Stimulated activated CD4-positive, alpha-beta T cell treated with anti-CD3 and anti-CD28 coated beads, Interleukin-4, amount 100 ng/mL, for 1 hour (primary cell): ENCODE measurements at regions not wholly inside any gene's neighbourhood (a gene's known extent, or its start where the extent isn't known, plus 50 kb on each side); places are given as distances from the start of the nearest gene placed in this dataset.
"Not testable (repeated sequence)": the region's sequence is repeated elsewhere in the genome, so short reads cannot be mapped to it uniquely, and the experiment has no call there.

Source experiments
- DNase-seq: peaks from one replicate; pipeline ENCODE4 v3.0.0-alpha.2; 2020

DNA sequence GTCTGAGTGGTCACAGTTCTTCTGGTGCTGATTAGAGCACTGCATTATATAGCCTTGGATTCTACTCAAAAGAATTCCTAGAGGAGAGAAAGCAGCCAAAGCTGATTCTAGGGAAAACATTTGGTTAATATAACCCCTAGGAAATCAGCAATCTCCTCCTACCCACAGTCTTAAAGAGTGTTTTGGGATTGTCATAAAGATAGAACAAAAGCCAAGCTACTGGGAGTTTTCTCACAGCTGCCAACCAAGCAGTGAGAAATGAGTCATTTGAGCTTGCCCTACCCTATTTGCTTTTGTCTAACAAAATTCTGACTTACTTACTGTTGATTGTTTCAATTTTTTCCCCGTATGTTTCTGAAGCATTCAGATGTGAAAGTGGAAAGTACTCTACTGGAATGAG is 469.3 kb downstream of the PLCL1 start:
- DNase-seq = no peak

DNA sequence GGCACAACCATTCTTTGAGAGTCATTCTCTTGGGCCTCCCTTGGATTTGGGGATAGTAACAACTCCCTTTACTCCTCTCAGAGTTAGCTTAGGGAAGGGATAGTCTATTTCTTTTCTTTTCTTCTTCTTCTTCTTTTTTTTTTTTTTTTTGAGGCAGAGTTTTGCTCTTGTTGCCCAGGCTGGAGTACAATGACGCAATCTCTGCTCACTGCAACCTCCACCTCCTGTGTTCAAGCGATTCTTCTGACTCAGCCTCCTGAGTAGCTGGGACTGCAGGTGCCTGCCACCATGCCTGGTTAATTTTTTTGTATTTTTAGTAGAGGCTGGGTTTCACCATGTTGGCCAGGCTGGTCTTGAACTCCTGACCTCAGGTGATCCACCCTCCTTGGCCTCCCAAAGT is 465.8 kb downstream of the PLCL1 start:
- DNase-seq = not testable (repeated sequence)

DNA sequence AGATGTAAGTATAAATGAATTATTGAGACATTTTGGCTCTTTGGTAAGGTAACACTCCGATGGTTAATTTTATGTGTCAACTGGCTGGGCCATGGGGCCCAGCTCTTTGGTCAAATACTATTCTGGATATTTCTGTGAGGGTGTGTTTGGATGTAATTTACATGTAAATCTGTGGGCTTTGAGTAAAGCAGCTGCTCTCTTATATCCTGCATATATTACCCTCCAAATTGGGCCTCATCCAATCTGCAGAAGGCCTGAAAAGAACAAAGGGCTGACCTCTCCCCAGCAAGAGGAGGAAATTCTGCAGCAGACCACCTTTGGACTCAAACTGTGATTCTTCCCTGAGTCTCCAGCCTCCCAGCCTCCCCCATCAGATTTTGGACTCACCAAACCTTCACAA is 464.1 kb downstream of the PLCL1 start:
- no peak for DNase-seq

DNA sequence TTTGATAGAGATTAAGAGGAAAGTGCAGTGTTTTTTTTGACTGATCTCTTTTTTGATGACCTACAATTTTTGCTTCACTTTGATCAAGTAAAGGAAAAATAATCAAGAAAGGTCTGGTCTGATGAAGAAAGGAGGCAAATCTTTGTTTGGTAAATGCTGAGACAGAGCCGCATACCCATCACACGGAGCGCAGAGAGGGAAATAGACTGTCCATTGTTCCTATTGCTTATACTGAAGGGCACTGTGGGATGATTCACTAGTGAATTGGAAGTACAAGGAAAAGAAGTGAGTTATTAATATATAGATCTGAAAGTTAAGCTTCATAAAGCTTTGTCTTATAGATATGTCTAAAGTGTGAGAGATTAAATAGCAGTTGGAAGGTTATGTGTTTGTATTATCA is 455.1 kb downstream of the PLCL1 start:
- no peak for DNase-seq

DNA sequence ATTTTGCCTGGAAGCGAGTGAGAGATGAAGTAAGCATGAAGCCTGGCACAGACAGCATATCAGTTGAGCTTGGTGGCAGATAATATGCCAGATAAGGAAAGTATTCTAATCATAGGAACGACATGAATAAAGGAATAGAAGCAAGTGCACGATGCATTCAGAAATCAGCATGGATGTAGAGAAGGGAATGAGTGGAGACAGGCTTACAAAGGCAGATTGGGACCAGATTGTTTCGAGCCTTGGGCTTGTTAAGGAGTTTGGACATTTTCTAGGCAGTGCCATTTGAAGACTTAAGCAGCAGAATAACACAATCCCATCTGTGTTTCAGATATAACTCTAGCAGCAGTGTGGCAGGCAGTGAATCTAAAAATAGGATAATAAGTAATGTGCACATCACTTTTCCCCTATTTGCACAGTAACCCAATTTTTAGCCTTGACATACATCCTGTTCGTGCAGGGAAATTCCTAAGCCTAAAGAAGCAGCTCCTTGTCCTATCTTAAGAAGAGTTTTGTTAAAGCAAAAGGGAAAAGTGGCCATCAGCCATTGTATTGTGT is 450.2 kb downstream of the PLCL1 start:
- DNase-seq = no peak

DNA sequence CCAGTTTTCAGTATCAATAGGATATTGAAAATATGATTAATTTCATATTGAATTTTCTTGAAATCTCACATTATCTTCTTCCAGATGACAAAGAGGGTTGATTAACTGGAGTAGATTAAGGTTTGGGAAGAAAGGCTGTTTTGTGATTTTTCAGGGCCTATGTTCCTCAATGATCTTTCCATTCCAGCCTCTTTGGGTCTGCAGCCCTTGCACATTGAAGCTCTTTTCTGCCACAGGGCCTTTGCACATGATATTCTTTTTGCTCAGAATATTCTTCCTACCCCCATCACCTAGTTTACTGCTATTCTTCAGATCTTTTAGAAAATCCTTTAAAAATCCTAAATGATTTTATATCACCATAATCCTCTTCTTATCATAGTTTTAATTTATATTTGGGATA is 449.6 kb downstream of the PLCL1 start:
- DNase-seq = no peak

DNA sequence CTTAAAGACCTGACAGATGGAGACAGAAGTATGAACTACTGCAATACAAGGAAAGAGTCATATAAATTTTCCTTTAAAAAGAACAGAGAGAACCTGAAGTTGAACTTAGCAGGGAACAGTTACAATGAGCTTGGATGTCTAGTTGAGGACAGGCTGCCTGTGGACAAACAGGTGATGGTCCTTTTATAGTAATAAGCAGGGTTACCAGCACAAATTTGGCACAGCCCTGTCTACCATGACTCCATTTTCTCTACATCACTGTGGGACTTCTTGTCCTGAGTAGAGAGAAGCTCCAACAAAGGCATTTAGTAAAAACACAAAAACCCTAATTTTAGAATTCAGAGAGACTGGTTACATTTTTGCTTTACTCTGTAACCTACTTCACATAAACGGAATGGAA is 448.1 kb downstream of the PLCL1 start:
- DNase-seq = no peak

DNA sequence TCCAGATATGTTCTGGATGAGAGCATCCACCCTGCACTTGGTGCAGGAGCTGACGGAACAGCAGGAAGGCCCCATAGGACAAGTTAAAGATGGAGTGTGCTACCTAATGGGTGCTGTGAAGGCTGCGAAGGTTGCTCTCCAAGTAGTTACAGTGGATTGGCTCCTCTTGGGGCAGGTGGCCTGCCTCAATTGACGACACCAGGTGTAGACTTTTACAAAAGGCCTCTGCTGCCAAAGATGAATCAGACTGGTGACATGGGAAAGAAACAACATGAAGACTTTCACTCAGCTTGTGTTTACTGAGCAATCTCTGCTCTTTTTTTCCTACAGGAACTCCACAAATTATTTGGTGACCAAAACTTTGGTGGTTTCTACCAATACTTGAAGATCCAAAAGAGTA is 437.7 kb downstream of the PLCL1 start:
- DNase-seq = no peak

DNA sequence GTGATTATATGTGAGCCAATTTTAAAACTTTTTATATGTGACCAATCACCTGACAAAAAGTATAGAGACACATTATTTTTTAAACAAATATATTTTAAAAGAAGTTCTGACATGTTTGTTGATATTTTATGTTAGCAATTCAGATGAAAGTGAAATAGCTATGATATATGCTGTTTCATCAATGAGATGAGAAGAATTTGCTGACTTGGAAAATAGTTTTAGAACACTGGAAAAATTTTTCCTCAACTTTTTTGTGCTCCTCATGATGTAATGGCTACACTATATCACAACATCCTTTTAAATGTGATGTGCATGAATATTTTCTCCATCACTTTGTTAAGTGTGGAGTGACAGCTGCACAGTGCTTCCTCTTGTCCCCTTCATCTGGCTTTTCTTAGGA is 434.0 kb downstream of the PLCL1 start:
- DNase-seq = no peak

DNA sequence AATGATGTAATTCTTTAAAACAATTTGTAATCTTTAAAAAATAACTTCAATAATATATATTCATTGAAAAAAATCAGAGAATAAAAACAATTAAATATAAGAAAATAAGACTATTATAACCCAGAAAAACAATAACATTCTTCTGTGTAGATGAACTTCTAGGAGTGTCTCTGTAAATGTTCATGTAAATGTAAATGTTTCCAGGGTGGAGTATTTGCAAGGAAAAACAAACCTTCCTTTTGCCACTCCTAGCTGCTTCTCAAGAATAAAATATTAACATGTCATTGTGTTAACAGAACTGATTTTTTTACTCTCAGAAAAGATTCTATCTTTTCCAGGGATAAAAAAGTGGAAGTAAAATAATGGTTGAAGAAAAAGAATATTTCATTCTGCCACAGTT is 431.9 kb downstream of the PLCL1 start:
- no peak for DNase-seq

DNA sequence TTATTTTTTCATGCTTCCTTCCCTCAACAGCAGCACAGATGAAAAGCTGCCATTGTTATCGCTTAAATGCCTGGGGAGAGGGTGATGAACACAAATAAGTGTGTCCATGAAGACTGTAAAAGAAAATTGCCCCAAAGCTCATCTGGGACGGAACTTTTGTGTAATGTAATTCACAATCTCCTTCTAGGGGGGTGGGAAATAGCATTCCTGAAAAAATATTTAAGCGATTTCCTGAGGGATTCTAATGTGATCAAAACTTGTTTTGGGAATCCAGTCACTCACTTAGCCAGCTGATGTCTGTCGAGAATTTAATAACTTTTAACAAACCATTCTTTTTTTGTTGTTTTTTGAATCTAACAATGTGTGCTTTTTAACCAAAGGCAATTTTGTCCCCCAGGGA is 427.9 kb downstream of the PLCL1 start:
- DNase-seq = no peak

DNA sequence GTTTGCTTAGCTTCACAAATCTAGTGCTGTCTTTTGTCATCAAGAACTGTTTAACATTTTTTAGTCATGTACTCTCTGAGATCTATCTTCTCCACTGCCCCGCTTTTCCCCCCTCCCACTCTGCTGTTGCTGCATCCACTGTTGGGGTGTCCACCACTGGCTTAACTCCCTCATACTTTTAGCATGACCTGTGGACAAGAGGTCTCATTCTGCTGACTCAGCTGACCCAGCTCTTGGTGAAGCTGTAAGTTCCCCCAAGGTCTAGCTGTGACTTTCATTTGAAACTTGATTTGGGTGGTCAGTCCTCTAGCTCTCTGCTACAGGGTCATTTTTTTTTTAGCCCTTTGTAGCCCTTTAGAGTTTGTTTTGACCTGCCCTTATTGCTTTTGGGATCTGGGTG is 427.2 kb downstream of the PLCL1 start:
- DNase-seq = no peak

DNA sequence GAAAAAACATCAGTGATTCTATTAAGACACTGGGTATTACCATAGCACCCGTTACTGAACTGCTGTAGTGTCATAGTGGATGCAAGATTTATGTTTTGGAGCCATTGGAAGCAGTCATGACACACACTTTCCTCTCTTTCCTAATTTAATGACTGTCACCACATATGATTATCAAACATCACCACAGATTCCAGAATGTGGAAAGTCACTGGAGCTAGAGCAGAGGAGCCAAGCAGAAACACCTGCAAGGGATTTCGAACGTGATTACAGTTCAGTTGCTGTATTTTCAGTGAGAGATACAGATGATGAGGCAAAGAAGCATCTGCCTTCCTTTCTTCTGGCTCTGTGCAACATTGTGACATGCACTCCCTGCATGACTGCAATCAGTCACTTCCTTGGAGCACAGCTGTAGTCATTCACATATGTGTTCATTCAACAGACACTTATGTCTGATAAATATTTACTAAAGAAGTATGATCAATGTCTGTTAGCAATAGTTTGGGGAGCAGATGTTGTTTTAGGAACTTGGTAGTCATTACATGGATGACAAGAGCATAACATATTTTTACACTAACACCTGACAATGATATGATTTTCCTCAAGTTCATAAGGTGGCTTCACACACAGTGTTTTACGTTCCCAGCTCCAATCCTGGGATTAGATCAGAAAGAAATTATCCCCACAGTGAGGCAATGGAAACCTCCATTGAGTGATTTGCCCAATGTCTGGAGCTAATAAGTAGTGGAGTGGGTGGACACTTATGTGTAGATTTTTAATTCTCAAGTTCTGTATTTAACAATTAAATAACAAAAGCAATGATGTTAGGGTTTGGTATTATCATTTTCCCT is 416.6 kb downstream of the PLCL1 start:
- no peak for DNase-seq

DNA sequence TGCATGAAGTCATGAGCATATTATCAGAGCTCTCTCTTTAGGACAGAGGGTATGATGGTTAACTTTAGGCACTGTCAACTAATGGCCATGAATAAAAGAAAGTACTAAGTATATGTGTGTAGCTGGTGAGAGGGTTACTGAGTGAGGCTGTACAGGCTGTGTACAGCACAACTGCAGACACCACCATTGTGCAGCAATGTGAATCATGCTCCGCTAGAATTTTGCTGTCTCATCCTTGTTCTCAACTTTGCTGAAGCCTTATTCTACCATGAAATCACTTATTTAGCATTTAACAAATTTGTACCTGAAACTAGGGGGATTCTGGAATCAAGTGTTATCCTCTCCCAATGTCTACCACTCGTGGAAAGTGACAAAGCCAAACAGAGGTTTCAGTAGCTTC is 414.9 kb downstream of the PLCL1 start:
- DNase-seq = no peak

DNA sequence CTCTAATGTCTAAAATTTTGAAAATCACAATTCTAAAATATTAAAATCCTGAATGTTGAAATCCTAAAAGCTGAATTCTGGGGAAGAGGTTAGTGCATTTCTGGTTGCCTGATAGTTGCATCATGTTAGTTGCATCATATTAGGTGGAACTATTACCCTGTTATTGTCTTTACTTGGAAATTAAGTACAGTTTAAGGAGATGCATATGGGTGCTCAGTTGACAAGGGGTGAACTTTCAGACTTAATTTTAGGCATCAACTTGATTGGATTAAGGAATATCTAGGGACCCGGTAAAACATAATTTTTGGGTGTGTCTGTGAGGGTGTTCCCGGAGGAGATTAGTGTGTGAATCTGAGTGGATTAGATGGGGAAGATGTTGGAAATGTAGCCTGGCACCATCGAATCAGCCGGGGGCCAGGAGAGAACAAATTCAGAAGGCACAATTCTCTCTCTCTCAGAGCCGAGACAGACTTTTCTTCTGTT is 409.8 kb downstream of the PLCL1 start:
- DNase-seq = no peak

DNA sequence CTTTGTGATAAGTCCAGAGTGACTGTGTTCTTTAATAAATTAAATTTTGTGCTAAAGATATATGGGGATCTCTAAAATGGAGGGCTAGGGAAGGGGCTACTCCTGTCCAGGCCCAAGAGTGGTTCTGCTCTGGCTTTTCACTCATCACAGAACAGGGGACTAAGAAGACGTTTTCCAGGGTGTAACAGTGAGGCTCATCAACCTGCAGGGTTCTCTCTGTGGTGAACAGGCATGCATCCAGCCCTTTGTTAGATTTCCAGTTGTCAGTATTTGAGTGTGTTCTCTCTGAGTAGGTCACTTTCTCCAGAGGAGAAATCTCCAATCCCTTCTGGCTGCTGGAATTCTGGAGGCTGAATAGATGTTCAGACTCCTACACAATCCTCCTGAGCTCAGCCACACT is 408.9 kb downstream of the PLCL1 start:
- DNase-seq = no peak

DNA sequence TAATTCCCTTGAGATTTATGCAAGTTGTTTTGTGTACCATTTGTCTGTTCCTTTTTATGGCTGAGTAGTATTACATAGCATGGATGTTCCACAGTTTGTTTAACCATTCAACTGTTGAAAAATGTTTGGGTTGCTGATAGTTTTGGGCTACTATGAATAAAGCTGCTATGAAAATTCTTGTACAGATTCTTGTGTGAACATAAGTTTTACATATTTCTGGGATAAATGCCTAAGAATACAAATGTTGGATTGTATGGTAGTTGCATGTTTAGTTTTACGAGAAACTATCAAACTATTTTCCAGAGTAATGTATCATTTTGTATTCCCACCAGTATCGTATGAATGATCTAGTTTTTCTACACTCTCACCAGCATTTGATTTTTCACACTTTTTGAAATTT is 407.3 kb downstream of the PLCL1 start:
- DNase-seq = no peak

DNA sequence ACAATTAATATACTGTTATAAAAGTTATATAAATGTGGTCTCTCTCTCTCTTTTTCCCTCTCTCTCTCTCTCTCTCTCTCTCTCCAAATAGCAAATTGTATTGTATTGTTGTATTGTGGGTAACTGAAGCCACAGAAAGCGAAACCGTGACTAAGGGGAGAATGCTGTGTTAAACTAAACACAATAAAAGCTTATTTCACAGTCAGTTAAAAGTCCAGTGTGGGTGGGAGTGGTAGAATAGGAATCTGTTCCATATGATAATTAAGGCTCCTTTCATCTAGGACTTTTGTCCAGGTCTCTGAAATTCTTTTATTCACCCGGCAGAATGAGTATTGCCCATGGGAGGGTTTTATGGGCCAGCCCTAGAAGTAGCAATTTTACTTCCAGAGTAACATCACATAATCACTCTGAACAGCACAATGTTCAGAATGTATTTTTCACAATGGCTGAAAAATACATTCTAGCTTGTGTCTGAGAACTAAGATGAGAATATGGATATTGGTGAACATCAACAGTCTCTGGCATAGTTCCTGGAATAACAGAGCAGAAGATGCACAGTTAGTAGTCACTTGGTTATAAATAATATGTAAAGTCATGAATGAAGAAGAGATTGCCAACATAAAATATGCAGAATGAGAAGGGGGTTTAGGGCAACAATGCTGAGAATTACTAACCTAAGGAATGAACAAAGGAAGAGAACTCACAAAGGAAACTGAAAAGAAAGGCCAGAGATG is 399.1 kb downstream of the PLCL1 start:
- no peak for DNase-seq
